Fibroblast of the conjunctiva (primary cell): ENCODE measurements at regions not wholly inside any gene's neighbourhood (a gene's known extent, or its start where the extent isn't known, plus 50 kb on each side); places are given as distances from the start of the nearest gene placed in this dataset.

Experiments
- DNase-seq: peaks from one replicate; pipeline ENCODE4 v3.0.0-alpha.2; 2010; ENCODE audit warnings: low read depth

DNA sequence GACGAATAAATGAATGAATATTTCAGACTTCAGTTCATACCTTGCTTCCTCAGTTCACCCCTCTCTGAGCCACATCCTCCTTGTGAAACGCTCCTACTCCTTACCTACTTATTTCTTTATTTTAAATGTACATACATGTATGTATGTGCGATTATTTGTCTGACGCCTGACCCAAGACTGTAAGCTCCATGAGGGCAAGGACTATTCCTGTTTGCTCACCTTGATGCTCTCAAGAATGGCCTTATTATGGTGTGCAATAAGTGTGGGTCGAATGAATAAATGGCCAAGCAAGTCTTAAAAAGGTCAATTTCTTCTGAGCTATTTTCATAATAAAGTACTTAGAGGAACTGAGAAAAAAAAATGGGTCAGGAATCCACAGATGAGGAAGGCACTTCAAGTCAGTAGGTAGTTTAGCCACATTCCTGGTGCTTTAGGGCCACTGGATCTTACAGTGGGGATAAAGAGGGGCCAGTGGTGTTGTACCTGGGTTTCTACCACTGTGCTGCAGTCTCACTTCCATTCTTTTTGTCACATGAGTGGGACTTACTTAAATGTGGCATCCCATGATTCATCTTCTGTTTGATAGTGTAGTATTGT lies 74.7 kb downstream of the SDC1 start:
- DNase-seq: no peak

DNA sequence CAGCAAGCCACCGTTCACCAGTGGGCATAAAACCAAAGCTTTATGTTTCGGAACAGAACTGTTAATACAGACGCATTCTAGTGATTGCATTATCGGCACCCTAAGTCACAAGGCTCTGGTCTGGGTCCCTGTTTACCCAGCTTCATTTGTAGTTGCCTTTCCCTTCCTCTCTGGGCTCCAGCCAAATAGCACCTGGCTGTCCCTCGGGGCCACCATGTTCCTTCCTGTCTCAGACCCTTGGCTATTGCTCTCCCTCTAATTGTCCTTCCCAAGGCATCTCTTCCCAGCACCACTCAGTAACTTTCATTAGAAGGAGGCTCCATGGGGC lies 75.3 kb downstream of the SDC1 start:
- no peak for DNase-seq

DNA sequence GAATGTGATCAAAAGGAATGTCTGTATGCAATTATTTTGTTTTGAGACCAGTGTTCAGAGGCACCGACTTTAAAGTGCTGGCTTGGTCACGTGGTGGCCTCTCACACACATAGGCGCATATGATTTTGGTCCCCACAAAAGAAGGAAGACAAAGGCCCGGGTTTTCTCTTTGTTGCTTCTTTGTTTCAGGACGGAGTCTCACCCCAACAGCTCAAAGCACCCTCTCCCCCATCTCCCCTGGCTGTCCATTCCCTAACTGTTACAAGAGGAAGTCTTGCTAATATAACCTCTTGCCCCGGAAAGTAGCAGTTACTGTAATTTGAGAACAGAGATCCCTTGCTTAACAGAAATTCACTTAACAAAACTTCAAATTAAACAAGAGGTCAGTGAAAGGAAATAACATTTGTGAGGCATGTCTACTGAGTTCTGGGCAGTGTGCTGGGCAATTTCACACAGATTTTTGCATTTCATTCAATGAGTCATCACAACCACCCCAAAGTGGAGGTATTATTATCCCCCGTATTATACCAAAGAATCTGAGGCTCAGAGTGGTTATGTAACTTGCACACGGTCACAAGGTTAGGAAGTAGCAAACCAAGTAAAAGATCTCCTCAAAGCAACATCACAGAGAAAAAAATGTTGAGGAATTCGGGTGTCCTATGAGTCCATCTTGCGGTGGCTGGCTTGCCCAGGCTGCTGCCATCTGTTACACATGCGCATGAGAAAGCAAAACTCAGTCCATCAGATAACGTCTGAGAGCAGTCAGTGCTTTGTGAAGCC lies 75.8 kb downstream of the SDC1 start:
- peak; percentile 30 for DNase-seq

DNA sequence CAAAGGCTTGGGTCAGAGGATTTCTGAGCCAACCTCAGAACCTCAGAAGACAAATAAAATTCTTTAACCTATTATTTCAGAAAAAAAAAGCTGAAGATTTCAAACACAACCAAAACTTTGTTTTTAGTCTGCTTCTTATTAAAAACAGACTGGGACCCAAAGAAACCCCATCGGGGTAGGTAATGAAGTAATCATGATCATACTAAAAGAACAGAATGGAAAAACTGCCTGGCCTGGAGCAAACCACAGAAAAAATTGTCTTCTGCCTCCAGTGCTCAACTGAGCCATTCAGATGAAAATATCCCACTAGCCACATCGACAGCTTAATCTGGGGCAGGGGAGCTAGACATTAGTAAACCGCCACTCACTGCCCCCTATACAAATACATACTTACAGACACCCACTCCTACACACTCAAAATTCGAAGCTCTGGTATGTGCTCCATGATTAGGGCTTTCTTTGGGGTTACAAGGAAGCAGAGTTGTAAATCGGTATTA lies 76.5 kb downstream of the SDC1 start:
- no peak for DNase-seq

DNA sequence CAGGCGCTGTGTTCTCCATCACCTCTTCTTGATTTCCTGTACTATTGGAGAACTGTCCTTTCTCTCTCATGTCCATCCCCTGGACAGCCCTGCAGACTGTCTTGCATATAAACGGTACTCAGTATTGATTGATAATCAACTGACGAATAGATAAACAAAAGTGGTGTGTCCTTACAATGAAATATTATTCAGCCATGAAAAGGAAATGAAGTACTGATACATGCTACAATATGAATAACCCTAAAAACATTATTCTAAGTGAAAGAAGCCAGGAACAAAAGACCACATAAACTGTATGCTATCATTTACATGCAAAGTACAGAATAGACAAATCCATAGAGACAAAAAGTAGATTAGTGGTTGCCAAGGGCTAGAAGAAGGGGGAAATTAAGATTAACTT lies 77.6 kb downstream of the SDC1 start:
- DNase-seq: no peak

DNA sequence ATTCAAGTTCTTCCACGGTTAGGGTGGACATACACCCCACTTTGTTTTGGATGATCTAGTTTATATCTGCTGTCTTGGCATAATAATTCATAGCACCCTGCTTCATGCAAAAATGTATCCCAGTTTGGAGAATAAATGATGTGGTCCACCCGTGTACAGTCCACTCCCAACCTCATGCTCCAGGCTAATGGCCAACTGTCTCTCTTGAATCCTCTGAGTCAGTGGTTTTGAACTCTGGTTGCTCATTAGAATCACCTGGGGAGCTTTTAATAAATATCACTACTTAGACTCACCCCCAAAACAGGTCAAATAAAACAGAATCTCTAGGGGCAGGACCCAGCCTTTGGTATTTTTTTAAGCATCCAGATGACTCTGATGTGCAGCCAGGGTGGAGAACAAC lies 78.5 kb downstream of the SDC1 start:
- no peak for DNase-seq

DNA sequence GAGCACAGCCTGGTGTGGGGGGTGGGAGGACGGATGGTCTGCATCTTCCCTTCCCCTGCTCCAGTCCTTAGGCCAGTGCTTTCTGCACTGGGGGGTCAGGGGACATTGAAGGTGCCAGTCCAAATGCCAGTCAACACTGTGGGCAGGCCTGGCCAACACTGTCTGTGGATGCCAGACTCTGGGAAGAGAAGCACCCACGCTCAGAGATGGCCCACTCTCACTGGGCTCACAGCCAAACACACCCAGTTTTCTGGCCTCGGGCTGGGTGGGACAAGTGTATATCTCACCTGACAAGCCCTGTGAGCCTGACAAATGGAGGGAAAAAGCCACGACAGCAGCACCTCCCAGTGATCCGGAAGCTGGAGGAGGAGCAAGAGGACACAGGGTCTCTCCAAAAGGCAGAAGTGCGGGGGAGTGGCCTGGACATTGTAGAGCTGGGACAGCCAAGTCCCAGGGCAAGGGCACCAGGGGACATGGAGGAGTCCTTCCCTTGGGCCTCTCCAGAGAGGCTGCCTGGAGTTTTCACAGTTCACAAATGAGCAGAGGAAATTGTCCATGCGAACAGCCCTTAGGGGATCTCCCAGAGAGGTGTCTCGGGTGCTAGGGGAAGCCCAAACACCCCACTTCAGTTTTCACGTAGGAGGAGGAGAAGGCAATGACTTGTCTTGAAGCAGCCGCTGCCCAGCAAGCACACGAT lies 79.3 kb downstream of the SDC1 start:
- no peak for DNase-seq

DNA sequence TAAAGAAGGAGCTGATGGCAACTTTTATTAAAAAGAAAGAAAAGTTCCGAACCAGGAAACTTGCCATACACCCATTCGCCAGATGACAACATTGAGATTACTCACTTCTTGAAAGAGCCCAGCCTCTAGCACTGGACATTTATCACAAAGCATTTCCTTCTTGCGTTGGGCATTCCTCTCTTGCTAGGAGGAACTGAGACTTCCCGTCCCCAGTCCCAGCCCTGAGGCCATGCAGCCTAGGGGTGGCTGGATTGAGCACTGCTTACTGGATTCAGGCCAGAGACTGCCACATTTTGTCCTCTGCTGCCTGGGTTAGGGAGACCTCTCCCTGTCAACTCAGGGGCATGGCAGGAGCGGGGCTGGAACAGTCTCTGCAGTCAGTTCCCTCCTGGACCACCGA lies 80.1 kb downstream of the SDC1 start:
- no peak for DNase-seq

DNA sequence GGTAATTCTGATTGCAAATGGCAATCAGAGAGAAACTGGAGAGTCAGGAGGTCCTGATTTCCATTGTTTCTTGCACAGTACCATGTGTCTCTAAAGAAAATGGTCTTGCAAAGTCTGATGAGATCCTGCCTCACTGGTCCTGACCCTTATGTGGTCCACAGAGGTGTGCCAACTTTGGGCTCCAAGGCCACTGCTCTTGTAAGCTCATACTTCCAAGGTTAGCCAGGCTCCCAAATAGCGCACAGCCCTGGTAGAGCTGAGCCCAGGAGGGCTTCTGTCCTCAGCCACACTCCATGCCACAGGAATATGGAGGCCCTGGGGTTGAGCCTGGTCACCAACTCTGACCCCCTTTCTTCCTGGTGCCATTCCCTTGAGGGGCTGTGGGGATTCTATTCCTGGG lies 80.7 kb downstream of the SDC1 start:
- DNase-seq: no peak

DNA sequence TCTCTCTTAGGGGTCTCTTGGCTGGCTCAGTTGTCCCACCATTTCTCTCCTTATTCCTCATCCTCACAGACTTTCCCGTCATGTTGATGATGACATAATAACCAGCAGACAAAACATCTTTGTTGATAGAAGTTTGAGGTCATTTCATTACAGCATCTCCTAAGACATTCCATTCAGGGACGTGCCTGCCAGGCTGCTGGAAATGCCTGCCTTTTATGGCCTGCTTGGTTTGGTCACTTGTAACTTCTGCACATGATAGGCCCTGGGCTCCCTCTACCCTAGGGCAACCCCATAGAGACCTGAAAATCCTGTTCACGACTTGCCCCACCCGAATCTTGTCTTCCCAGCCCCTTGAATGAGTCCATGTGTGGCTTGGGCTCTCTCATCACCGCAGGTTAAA lies 81.7 kb downstream of the SDC1 start:
- peak; percentile 2 for DNase-seq

DNA sequence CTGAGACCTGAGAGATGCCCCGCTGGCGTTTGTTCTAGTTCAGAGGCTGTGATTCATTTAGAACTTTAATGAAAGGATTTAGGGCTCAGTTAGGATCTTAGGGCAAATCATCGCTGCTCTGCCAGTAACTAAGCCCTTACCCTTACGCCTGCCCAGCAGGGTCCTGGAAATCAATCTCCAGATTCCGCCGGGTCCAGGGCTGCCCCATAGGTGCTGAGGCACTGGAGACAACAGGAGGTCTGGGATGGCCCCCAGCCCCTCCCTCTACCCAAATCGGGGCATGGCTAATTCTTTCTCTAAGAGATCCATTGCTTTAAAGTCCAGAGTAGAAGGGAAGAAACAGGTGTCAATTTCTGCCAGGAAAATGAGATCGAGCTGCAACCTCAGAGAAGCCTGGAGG lies 83.1 kb downstream of the SDC1 start:
- DNase-seq: no peak

DNA sequence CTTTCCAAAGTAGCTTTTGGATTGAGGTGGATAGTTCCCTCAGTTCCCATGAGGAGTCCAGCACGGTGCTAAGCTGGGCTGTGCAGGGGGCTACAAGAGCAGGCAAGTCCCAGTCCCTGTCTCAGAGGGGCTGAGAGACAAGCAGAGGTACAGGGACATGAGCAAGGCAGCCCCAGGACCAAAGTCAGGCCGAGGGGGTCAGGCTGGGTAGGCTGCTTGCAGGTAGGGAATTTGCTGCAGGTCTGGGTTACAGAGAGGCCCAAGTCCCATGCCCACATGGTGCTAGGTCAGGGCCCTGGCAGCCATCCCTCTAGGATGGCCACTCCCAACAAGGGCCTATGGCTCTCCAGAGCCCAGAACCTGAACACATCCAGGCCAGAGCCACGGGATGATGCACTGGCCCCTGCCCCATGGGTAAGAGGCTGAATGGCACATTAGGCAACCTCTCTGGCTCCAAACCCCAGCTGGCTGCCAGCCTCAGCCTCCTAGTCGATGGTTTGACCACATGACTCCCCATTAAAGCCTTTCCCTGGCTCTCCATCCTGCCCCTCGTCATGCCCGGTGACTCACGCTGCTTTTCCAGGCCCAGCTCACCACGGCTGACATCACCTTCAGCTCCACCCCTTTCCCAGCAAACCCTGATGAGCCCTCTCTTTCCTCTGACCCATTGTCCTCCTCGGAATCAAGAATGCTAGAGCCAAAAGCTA lies 83.7 kb downstream of the SDC1 start:
- DNase-seq: peak; percentile 87

DNA sequence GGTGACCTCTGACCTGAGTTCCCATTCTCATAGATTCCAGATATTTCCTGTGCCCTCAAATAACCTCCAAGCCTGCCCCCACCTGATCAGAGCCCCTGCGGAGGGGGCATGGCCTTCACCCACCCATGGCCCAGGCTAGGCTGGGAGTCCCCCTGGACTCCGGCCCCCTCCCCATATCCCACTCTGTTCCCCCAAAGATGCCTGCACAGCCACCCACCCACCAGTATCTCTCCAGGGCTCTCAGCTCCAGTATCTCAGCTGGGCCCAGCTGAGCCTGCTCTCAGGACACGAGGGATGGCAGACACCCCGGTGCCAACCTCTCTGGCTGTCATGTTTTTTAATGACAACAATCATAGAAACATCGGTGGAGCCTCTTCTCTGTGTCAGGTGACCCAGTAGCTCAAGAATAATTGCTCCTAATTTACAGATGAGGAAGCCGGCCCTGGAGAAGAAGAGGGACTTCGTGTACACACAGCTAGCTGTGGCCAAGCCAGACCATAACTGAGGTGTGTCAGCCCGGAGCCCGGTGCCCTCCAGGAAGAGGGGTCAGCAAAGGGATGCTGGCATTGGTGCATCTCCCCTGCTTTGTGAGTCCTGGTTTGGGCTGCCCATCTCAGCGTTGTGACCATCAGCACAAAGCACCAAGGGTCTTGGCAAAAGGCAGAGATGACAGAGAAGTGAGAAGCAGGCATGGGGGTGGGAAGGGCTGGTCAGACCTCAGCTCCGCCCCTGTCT lies 84.4 kb downstream of the SDC1 start:
- no peak for DNase-seq

DNA sequence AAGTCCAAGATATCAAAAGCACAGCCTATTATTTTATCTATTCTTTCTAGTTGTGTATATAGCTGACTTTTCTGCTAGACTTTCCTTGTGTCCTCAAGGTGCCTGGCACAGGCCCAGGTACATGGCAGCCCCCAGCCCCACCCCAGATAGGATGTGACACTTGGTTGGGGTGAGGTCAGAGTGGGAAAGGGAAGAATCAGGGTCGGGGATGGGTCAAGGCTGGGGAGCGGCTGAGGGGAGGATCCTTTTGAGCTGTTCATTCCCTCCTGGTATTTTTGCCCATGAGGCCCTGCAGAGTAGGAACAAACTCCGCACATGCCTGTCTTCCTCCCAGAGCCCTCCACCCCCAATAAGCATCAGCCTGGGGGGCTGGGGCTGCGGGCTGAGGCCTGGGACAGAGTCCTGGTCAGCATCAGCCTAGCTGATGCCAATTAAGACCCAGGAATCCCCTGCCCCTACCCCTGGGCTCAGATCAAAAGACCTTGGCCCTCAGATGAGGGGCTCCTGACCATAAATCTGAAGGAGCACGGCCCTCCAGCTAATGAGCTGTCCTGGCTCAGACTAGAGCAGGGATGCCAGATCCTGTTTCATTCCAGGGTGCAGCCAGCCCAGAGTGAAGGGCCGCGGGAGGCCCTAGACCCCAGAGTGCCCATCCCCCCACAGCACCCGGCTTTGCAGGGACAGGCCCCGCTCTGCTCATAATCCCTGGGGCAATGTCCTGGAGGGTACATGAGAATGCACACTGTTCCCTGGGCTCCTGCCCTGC lies 85.3 kb downstream of the SDC1 start:
- DNase-seq: no peak

DNA sequence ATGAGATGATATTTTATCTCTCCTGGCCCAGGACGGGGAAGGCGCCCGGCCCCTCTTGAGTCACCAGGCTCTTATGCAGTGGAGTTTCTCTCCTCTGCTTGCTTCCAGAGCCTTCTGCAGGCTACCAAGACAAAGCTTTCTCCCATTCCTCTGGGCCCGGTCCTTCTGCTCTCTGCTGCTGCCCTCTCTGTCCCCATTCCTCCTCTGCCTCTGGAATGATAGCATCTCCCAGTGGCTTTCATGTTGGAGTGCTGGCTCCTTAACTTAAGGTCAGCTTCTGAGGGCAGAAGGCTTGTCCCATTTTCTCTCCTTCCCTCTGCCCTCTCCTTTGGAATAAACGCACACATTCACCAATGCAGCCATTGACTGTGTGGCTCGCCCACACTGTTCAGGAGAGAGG lies 86.2 kb downstream of the SDC1 start:
- DNase-seq: no peak

DNA sequence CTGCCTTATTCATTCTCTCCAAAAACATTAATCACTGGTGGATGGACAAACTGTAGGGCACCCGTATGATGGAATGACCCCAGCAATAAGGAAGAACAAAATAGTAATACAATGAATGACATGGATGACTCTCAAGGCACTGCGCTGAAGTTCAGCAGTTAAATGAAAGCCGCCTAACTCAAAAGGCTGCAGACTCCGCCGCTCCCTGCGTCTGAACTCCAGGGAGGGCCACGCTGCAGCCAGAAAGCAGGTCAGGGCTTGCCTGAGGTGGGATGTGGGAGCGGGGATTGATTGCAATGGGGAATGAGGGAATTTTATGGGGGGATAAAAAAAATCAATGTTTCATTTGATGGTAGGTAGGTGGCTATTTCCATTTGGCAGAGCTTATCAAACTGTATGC lies 86.5 kb upstream of the LAPTM4A start:
- DNase-seq: no peak

DNA sequence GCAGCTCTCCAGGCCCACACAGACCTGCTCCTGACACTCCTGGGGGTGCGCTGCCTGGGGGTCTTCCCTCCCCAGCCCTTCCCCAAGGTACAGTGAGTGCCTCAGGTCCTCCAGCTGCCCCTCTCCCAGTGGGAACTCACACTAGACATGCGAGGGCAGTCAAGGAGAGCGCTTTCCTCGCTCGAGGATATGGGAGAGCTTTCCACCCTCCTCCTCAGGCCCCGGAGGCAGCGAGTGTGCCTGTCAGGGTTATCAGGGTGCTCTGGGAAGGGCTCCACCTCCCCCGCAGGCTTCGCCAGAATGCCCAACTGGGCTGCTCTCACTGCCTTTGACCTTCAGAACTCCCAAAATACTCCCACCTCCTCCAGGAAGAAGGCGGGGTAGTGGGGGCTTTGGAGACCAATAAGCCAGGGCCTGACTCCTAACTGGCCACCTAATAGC lies 85.7 kb upstream of the LAPTM4A start:
- no peak for DNase-seq

DNA sequence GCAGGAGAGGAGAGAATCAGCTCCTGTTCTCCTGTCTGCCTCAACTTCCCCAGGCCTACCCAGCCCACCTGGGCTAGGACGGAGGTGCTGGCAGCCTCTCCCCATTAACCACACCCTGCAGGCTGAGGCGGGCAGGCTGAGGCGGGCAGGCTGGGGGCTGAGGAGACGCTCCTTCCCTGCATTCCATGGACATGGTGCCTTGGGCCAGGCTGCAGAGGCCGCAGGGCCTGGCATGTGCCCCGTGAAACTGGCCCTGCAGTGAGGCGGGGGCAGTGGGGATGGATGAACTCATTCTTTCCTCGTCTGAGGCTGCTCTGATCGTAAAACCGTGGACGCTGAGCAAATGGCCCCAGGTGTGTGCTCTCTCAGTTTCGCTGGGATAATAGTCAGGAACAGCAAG lies 84.7 kb upstream of the LAPTM4A start:
- DNase-seq: no peak

DNA sequence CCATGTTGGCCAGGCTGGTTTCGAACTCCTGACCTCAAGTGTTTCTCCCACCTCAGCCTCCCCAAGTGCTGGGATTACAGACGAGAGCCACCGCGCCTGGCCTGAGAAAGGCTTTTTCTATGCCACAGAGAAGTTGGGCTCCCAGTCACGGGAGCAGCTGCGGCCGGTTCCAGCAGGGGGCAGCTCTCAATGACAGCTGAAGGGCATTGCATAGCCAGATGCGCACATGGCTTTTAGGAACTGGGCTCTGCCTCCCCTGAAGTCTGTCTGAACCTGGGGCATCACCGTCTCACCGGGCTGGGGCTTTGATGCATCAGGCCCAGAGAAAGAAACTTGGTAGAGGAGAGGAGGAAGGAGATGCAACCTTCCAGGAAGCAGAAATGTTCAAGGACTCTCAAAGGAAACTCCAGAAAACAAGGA lies 84.2 kb upstream of the LAPTM4A start:
- DNase-seq: peak; percentile 53

DNA sequence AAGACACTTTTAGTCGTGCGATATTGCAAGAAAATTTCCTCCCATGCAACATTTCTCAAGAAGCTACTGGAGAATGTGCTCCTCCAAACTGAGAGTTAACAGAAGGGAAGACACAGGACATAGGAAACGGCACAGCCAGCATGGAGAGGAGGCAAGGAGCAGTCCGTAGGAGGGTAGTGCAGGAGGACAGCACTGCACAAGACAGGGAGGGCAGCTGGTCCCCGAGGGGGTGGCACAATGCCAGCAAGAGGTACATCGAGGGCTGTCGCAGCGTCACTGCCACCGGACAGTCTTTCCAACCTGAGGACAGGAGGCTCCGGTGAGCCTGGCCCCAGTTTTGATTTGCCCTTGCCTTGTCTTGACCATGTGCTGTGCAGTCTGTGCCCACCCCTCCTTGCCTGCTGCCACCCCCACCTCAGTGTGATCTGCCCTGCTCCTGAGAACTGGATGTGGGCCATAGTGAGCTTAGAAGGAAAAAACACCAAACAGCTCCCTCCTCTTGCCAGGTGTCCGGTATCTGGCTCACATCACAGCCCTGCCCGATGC lies 81.6 kb upstream of the LAPTM4A start:
- no peak for DNase-seq
